Bronchial epithelial cell (primary cell): ENCODE measurements at regions not wholly inside any gene's neighbourhood (a gene's known extent, or its start where the extent isn't known, plus 50 kb on each side); places are given as distances from the start of the nearest gene placed in this dataset.
A peak's percentile ranks its signal among the peaks of the same experiment; 100 is the strongest.

ENCODE experiments used
- DNase-seq: peaks from one replicate; pipeline ENCODE4 v3.0.0-alpha.2; 2010; ENCODE audit warnings: low read depth
- FAIRE-seq: peaks from 2 replicates; lab custom pipeline; 2011; peaks lifted over from hg19 to GRCh38; lab: Jason Lieb, UNC
- H3K27me3 ChIP-seq: 2 replicates; pipeline ENCODE4 v1.5.1; 2011; ENCODE audit warnings: low read length; ENCODE audit not compliant: control insufficient read depth, insufficient read depth
- H3K36me3 ChIP-seq: 2 replicates; pipeline ENCODE4 v1.5.1; 2011; ENCODE audit warnings: low read length; ENCODE audit not compliant: control insufficient read depth, insufficient read depth
- H3K4me3 ChIP-seq: 2 replicates; pipeline ENCODE4 v1.5.1; 2011; ENCODE audit warnings: mild to moderate bottlenecking, low read depth, low read length, control low read depth
- TF ChIP-seq, protein P1 (sequence below): IDR thresholded peaks from 2 replicates; pipeline ENCODE4 v1.5.1; 2011; ENCODE audit warnings: mild to moderate bottlenecking, moderate library complexity, low read length, control low read depth, inconsistent platforms; ENCODE audit not compliant: insufficient read depth, severe bottlenecking

DNA sequence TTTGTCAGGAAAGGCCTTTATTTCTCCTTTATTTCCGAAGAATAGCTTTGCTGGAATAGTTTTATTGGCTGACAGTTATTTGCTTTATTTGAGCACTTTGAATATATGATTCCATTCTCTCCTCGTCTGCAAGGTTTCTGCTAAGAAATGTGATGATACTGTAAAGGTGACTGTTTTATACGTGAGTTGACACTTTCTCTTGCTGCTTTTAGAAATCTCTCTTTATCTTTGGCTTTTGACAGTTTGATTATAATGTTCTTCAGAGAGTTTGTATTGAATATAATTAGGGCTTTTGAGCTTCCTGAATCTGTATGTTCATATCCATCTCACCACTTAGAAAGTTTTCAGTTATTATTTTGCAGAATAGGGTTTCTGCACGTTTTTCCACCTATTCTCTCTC is 1003.7 kb upstream of the SLIT2 start:
- Histone ChIP-seq H3K4me3 (no peak overlapping the region), H3K27me3 (no peaks in the 10 kb centered on the region), H3K36me3 (no peaks in the 10 kb centered on the region)
- FAIRE-seq = no peak
- TF ChIP-seq, protein P1, sequence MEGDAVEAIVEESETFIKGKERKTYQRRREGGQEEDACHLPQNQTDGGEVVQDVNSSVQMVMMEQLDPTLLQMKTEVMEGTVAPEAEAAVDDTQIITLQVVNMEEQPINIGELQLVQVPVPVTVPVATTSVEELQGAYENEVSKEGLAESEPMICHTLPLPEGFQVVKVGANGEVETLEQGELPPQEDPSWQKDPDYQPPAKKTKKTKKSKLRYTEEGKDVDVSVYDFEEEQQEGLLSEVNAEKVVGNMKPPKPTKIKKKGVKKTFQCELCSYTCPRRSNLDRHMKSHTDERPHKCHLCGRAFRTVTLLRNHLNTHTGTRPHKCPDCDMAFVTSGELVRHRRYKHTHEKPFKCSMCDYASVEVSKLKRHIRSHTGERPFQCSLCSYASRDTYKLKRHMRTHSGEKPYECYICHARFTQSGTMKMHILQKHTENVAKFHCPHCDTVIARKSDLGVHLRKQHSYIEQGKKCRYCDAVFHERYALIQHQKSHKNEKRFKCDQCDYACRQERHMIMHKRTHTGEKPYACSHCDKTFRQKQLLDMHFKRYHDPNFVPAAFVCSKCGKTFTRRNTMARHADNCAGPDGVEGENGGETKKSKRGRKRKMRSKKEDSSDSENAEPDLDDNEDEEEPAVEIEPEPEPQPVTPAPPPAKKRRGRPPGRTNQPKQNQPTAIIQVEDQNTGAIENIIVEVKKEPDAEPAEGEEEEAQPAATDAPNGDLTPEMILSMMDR = no peak
- no peak for DNase-seq

DNA sequence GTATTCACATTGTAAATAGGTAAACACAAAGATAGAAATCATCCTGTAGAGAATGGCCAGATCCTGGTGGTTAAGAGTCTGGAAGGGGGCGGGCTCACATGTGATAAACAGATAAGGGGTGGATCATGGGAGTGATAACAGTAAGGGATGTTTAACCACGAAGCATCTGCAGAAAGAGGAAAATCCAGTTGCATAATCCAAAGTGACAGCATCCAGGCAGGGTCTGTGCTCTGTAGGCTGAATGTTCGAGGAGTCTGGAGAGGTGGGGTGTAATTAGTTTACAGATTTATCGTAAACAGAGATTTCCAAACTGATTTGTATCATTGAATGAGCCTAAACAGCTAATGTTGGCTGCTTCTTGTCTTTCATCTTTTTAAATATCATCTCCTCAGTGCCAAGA is 1009.8 kb upstream of the SLIT2 start:
- Histone ChIP-seq H3K36me3 (no peaks in the 10 kb centered on the region), H3K4me3 (no peak overlapping the region), H3K27me3 (no peaks in the 10 kb centered on the region)
- FAIRE-seq (no peak), DNase-seq (no peak)
- TF ChIP-seq, protein P1 = no peak

DNA sequence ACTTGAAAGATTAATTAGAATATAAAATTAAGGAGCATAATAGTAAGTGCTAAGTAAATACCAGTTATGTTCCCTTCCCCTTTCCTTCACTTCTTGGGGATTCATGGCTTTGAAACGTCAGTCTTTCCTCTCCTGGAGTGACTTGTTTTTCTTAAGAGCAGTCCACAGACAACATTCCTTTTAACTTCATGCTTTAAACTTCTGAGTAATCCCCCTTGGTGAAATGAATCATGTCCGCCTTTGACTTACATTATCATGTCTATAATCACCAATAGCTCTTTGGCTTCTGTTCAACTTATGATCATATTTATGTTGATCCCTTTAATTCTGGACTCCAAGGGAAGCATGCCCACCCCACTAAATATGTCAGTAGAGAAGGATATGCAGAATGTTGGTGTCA is 1012.1 kb upstream of the SLIT2 start:
- peak; percentile 67 for DNase-seq
- Histone ChIP-seq H3K4me3 (no peak overlapping the region), H3K27me3 (no peaks in the 10 kb centered on the region), H3K36me3 (no peaks in the 10 kb centered on the region)
- FAIRE-seq = no peak
- TF ChIP-seq, protein P1 = no peak

DNA sequence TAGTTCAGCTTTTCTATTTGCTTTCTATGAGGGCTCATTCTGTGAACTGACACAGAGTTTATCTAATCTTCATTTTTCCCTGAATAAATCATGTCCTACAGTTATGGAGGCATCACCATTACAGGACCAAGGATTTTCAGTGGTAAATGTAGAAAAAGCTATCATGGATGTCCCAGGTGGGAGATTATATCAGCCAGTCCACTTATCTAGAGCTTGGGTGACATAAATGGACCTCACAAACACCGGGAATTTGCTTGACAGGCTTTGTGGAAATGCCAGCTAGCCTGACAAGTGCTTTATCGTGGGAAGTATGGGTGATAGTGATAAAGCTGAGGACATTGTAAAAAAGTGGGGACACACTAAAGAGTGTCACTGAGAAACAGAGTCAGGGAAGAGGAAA is 1015.2 kb upstream of the SLIT2 start:
- DNase-seq (no peak), FAIRE-seq (no peak)
- Histone ChIP-seq H3K36me3 (no peaks in the 10 kb centered on the region), H3K4me3 (no peak overlapping the region), H3K27me3 (no peaks in the 10 kb centered on the region)
- TF ChIP-seq, protein P1 = no peak

DNA sequence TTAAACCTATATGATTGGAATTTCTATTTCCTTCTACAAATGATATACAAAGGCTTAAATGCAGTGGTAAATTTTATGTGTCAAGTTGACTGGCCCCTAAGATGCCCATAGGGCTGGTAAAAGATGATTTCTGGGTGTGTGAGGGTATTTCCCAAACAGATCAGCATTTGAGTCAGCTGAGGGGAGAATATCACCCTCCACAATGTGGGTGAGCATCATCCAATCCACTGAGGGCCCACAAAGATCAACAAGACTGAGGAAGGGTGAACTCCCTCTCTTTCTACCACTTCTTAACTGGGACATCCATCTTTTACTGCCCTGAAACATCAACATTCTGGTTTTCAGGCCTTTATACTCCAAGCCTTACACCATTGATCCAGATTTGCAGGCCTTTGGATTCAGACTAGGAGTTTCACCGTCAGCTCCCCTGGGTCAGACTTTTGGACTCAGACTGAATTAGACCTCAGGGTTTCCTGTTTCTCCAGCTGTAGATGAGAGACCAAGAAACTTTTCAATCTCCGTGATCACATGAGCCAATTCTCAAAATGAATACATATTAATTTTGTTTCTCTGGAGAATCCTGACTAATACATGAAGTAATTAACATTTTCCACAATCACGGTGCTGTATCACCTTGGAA is 1020.7 kb upstream of the SLIT2 start:
- TF ChIP-seq, protein P1 = no peak
- FAIRE-seq (no peak), DNase-seq (no peak)
- Histone ChIP-seq H3K4me3 (no peak overlapping the region), H3K36me3 (no peaks in the 10 kb centered on the region), H3K27me3 (no peaks in the 10 kb centered on the region)

DNA sequence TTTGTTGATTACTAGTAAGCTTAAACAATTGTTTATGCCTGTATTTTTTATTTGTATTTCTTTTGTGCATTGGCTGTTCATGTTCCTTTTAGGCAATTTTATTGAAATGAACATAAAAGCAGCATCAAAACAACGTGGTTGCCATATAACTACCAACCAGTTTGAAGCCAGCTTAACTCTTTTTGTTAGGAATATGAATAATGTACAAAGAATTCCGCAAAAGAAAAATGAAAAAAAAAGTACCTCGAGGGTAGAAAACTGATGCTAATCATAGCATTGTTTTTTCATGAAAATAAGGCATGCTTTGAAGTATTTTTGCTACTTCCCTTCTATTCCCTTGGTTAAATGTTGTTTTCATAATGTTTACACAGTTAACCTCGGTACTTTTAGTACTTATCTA is 1024.0 kb upstream of the SLIT2 start:
- Histone ChIP-seq H3K36me3 (no peaks in the 10 kb centered on the region), H3K4me3 (no peak overlapping the region), H3K27me3 (no peaks in the 10 kb centered on the region)
- TF ChIP-seq, protein P1 = no peak
- DNase-seq (no peak), FAIRE-seq (no peak)
